H1 (cell line): ENCODE measurements at regions not wholly inside any gene's neighbourhood (a gene's known extent, or its start where the extent isn't known, plus 50 kb on each side); places are given as distances from the start of the nearest gene placed in this dataset.

Source experiments
- CTCF ChIA-PET: fragments of 300-600 bp; sonication (Branson Sonifier 250); formaldehyde crosslinking; loops from one replicate; lab custom pipeline; 2021; ENCODE audit not compliant: partially characterized antibody; lab: Charles Lee
- POLR2A ChIA-PET: fragments of 300-600 bp; sonication (Branson Sonifier 250); formaldehyde crosslinking; loops from one replicate; lab custom pipeline; 2021; ENCODE audit warnings: inconsistent platforms; ENCODE audit not compliant: partially characterized antibody; lab: Charles Lee
- DNase-seq, 2 experiments: peaks; one replicate each; pipeline versions ENCODE4 v3.0.0 to v3.0.0-alpha.2; 2010 to 2022; ENCODE audit warnings: low spot score in 2 of 2, low read depth in 1 of 2, mixed read lengths in 1 of 2
- FAIRE-seq: peaks from 2 replicates; lab custom pipeline; 2011; peaks lifted over from hg19 to GRCh38; lab: Jason Lieb, UNC
- H2AFZ ChIP-seq: 2 replicates; pipeline ENCODE4 v1.8.1; 2012; ENCODE audit warnings: low read length, inconsistent platforms
- H2AK5ac ChIP-seq: 2 replicates; pipeline ENCODE4 v1.6.1; 2013; ENCODE audit warnings: low read depth, low read length
- H2BK120ac ChIP-seq: replicated peaks from 2 replicates; pipeline ENCODE3; 2013; ENCODE audit warnings: low read depth, low read length, inconsistent platforms
- H2BK12ac ChIP-seq: 2 replicates; pipeline ENCODE4 v1.6.1; 2013; ENCODE audit warnings: low read depth, low read length
- H2BK15ac ChIP-seq: 2 replicates; pipeline ENCODE4 v1.6.1; 2013; ENCODE audit warnings: low read length
- H2BK20ac ChIP-seq: 2 replicates; pipeline ENCODE4 v1.6.1; 2013; ENCODE audit warnings: low read length
- H2BK5ac ChIP-seq: 2 replicates; pipeline ENCODE4 v1.6.1; 2013; ENCODE audit warnings: low read depth, low read length
- H3K14ac ChIP-seq: 2 replicates; pipeline ENCODE4 v1.6.1; 2013; ENCODE audit warnings: inconsistent platforms; ENCODE audit not compliant: insufficient read length
- H3K18ac ChIP-seq: 2 replicates; pipeline ENCODE4 v1.6.1; 2013; ENCODE audit warnings: low read length; ENCODE audit errors: extremely low read depth
- H3K23ac ChIP-seq: 2 replicates; pipeline ENCODE4 v1.6.1; 2013; ENCODE audit warnings: inconsistent platforms; ENCODE audit not compliant: insufficient read length
- H3K23me2 ChIP-seq: 2 replicates; pipeline ENCODE4 v1.6.1; 2013; ENCODE audit warnings: low read depth, low read length
- H3K27ac ChIP-seq: 2 replicates; pipeline ENCODE4 v1.6.1; 2011; ENCODE audit warnings: low read depth, low read length, inconsistent platforms
- H3K27me3 ChIP-seq, 4 experiments: replicated peaks in 1 of 4; 1 replicate in 1 of 4; 2 replicates in 3 of 4; pipeline versions ENCODE4 v1.6.1 to v1.8.1; 2011 to 2013; ENCODE audit warnings: low read length in 3 of 4, mild to moderate bottlenecking in 3 of 4, inconsistent platforms in 2 of 4, mixed read lengths in 2 of 4, moderate library complexity in 1 of 4; ENCODE audit not compliant: control insufficient read depth in 3 of 4, insufficient read depth in 3 of 4; ENCODE audit errors: extremely low read depth in 1 of 4
- H3K36me3 ChIP-seq, 4 experiments: 2 replicates each; pipeline versions ENCODE4 v1.6.1 to v1.8.1; 2011 to 2013; ENCODE audit warnings: mild to moderate bottlenecking in 4 of 4, low read length in 3 of 4, moderate library complexity in 2 of 4, control low read depth in 1 of 4, inconsistent platforms in 1 of 4; ENCODE audit not compliant: insufficient read depth in 4 of 4, control insufficient read depth in 2 of 4
- H3K4ac ChIP-seq: replicated peaks from 2 replicates; pipeline ENCODE3; 2013; ENCODE audit warnings: low read length, low read depth, mixed read lengths, inconsistent platforms; ENCODE audit not compliant: insufficient read length
- H3K4me1 ChIP-seq, 4 experiments: replicated peaks in 1 of 4; 1 replicate in 1 of 4; 2 replicates in 3 of 4; pipeline versions ENCODE4 v1.6.1 to v1.8.1; 2011 to 2013; ENCODE audit warnings: low read length in 3 of 4, inconsistent platforms in 2 of 4, mixed read lengths in 1 of 4; ENCODE audit not compliant: insufficient read depth in 4 of 4, control insufficient read depth in 3 of 4
- H3K4me2 ChIP-seq, 2 experiments: 2 replicates each; pipeline versions ENCODE4 v1.6.1 to v1.8.1; 2011 to 2013; ENCODE audit warnings: low read depth in 2 of 2, low read length in 2 of 2, control low read depth in 1 of 2, inconsistent platforms in 1 of 2, mild to moderate bottlenecking in 1 of 2; ENCODE audit not compliant: insufficient read depth in 1 of 2
- H3K4me3 ChIP-seq, 4 experiments: fragments of 200-600, 300-600 bp in 1 of 4; sonication (generic), shearing (Covaris generic), sonication (Bioruptor Twin) in 1 of 4; 2 replicates each; pipeline versions ENCODE4 v1.5.1 to v1.8.1; 2011 to 2016; ENCODE audit warnings: low read length in 4 of 4, low read depth in 3 of 4, control low read depth in 2 of 4, inconsistent platforms in 2 of 4, mild to moderate bottlenecking in 2 of 4, mixed read lengths in 1 of 4, moderate library complexity in 1 of 4; ENCODE audit not compliant: insufficient read depth in 2 of 4; ENCODE audit errors: extremely low read depth in 1 of 4
- H3K56ac ChIP-seq: replicated peaks from 2 replicates; pipeline ENCODE3; 2013; ENCODE audit warnings: low read depth, mild to moderate bottlenecking, mixed read lengths, low read length, inconsistent platforms; ENCODE audit not compliant: insufficient read length
- H3K79me1 ChIP-seq: 2 replicates; pipeline ENCODE4 v1.6.1; 2013; ENCODE audit warnings: low read depth, low read length, control low read depth
- H3K79me2 ChIP-seq, 2 experiments: 2 replicates each; pipeline versions ENCODE4 v1.6.1 to v1.8.1; 2012 to 2013; ENCODE audit warnings: low read length in 2 of 2, mild to moderate bottlenecking in 2 of 2, inconsistent platforms in 1 of 2; ENCODE audit not compliant: insufficient read depth in 2 of 2, control insufficient read depth in 1 of 2
- H3K9ac ChIP-seq, 4 experiments: replicated peaks in 1 of 4; 1 replicate in 1 of 4; 2 replicates in 3 of 4; pipeline versions ENCODE4 v1.6.1 to v1.8.1; 2011 to 2013; ENCODE audit warnings: low read depth in 3 of 4, low read length in 3 of 4, control low read depth in 2 of 4, mild to moderate bottlenecking in 2 of 4, moderate library complexity in 2 of 4, inconsistent platforms in 1 of 4; ENCODE audit errors: extremely low read depth in 1 of 4
- H3K9me3 ChIP-seq, 2 experiments: 2 replicates each; pipeline versions ENCODE4 v1.6.1 to v1.8.1; 2012 to 2013; ENCODE audit warnings: mild to moderate bottlenecking in 2 of 2, moderate library complexity in 2 of 2, control low read depth in 1 of 2, inconsistent platforms in 1 of 2, low read depth in 1 of 2, low read length in 1 of 2, mixed read lengths in 1 of 2; ENCODE audit not compliant: insufficient read depth in 2 of 2
- H4K20me1 ChIP-seq, 2 experiments: replicated peaks in 1 of 2; 2 replicates each; pipeline versions ENCODE3 to v1.8.1; 2011 to 2013; ENCODE audit warnings: inconsistent platforms in 2 of 2, low read length in 2 of 2, mild to moderate bottlenecking in 1 of 2; ENCODE audit not compliant: insufficient read depth in 2 of 2, control insufficient read depth in 1 of 2
- H4K5ac ChIP-seq: 2 replicates; pipeline ENCODE4 v1.6.1; 2013; ENCODE audit warnings: low read length, low read depth, mixed read lengths, inconsistent platforms; ENCODE audit not compliant: insufficient read length
- H4K8ac ChIP-seq: 2 replicates; pipeline ENCODE4 v1.8.0; 2013; ENCODE audit warnings: mild to moderate bottlenecking, moderate library complexity, low read length, inconsistent platforms; ENCODE audit not compliant: insufficient read depth; ENCODE audit errors: extremely low read depth
- H4K91ac ChIP-seq: replicated peaks from 2 replicates; pipeline ENCODE3; 2013; ENCODE audit warnings: low read length, mixed read lengths, inconsistent platforms; ENCODE audit not compliant: insufficient read length
- BRCA1 ChIP-seq: IDR thresholded peaks from 2 replicates; pipeline ENCODE4 v1.6.1; 2012; ENCODE audit warnings: low read depth, low read length, improper control_type of control experiment
- CREB1 ChIP-seq: IDR thresholded peaks from 2 replicates; pipeline ENCODE4 v1.6.1; 2012; ENCODE audit warnings: inconsistent platforms
- HDAC2 ChIP-seq, 2 experiments: fragments of 300-600 bp in 1 of 2; sonication (generic) in 1 of 2; IDR thresholded peaks; 2 replicates each; pipeline ENCODE4 v1.6.1; 2011 to 2012; ENCODE audit warnings: low read depth in 2 of 2, low read length in 2 of 2, mild to moderate bottlenecking in 2 of 2, moderate library complexity in 2 of 2, borderline replicate concordance in 1 of 2, inconsistent platforms in 1 of 2
- JUN ChIP-seq: IDR thresholded peaks from 2 replicates; pipeline ENCODE4 v1.6.1; 2011; ENCODE audit warnings: low read depth, mild to moderate bottlenecking, improper control_type of control experiment, low read length
- JUND ChIP-seq: IDR thresholded peaks from 2 replicates; pipeline ENCODE4 v1.6.1; 2011; ENCODE audit warnings: mild to moderate bottlenecking, improper control_type of control experiment, low read length
- KDM4A ChIP-seq: IDR thresholded peaks from one replicate; pipeline ENCODE4 v1.7.1; 2012; ENCODE audit warnings: low read depth, mild to moderate bottlenecking, moderate library complexity, low read length, inconsistent platforms; ENCODE audit not compliant: severe bottlenecking
- RFX5 ChIP-seq: IDR thresholded peaks from 2 replicates; pipeline ENCODE4 v1.6.1; 2011; ENCODE audit warnings: low read depth, low read length, improper control_type of control experiment, borderline replicate concordance
- SIX5 ChIP-seq: IDR thresholded peaks from 2 replicates; pipeline ENCODE4 v1.6.1; 2011; ENCODE audit warnings: mild to moderate bottlenecking, low read depth, low read length
- SP1 ChIP-seq: IDR thresholded peaks from 2 replicates; pipeline ENCODE4 v1.6.1; 2011; ENCODE audit warnings: low read depth, low read length
- SRF ChIP-seq: IDR thresholded peaks from 2 replicates; pipeline ENCODE4 v1.6.1; 2011; ENCODE audit warnings: mild to moderate bottlenecking, low read depth, low read length, moderate library complexity
- TAF1 ChIP-seq: IDR thresholded peaks from 2 replicates; pipeline ENCODE4 v1.6.1; 2011; ENCODE audit warnings: mild to moderate bottlenecking, low read depth, low read length
- TAF7 ChIP-seq: optimal IDR thresholded peaks from 2 replicates; pipeline ENCODE3; 2011; ENCODE audit warnings: low read depth, mild to moderate bottlenecking, inconsistent platforms, low read length, moderate library complexity, borderline replicate concordance
- TBP ChIP-seq: IDR thresholded peaks from 2 replicates; pipeline ENCODE4 v1.6.1; 2011; ENCODE audit warnings: low read depth, low read length, improper control_type of control experiment
- TCF12 ChIP-seq: IDR thresholded peaks from 2 replicates; pipeline ENCODE4 v1.6.1; 2011; ENCODE audit warnings: low read depth, mild to moderate bottlenecking, low read length
- TEAD4 ChIP-seq: IDR thresholded peaks from 2 replicates; pipeline ENCODE4 v1.6.1; 2012; ENCODE audit warnings: low read depth, low read length, inconsistent platforms, mixed read lengths
- WGBS, 2 experiments: shearing (Covaris generic) in 1 of 2; methylation state at CpG; one replicate each; pipeline versions ENCODE4 v1.1.6 to v1.1.7; 2013 to 2015; ENCODE audit warnings: low lambda C conversion rate in 2 of 2, mixed read lengths in 2 of 2, inconsistent platforms in 1 of 2, low coverage in 1 of 2, missing lambda C conversion rate in 1 of 2; ENCODE audit not compliant: insufficient replicate concordance in 2 of 2, insufficient coverage in 1 of 2, insufficient read length in 1 of 2; ENCODE audit errors: extremely low coverage in 1 of 2, missing lambda C conversion rate in 1 of 2; 5-methylcytosine and 5-hydroxymethylcytosine counted together

DNA sequence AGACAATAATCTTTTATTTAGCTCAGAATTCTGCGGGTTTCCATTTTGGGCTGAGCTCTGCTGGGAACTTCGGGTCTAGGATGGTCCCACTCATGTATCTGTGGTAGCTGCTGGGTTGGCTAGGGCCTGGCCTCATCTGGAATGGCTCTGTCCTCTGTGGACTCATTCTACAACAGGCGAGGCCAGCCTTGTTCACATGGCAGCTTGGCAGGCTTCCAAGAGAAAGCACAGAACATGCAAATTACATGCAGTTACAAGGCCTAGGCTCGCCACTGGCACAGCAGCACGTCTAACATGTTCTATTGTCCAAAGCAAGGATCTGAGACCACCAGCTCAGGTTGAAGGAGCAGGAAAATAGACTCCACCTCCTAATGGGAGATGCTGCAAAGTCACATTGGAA lies 431.4 kb downstream of the PDCD6IP start:
- no peak overlapping the region for H2BK20ac ChIP-seq
- H3K36me3 ChIP-seq: no peaks in the 10 kb centered on the region
- CTCF ChIA-PET: interaction anchor here (0.7 kb wide), 1 partner anchor 83 kb away, joined by 4 read pairs; no protein-coding TSS in a partner anchor
- H3K18ac ChIP-seq: no peak overlapping the region
- H4K91ac ChIP-seq: no peak overlapping the region
- H2AFZ ChIP-seq: 0 out of 2 replicates have a peak overlapping the region, but pooled peaks have one; percentile 44
- no peak overlapping the region for H2BK15ac ChIP-seq
- no peak overlapping the region for H3K9ac ChIP-seq
- H4K20me1 ChIP-seq: no peaks in the 10 kb centered on the region
- no peak overlapping the region for H3K56ac ChIP-seq
- H2BK120ac ChIP-seq: no peak overlapping the region
- H3K23me2 ChIP-seq: no peaks in the 10 kb centered on the region
- H2BK5ac ChIP-seq: no peak overlapping the region
- WGBS, 2 experiments: 84% methylated on average over 5 of the region's 5 CpGs; no CpG with 5 or more reads in 1 of the 2 experiments
- H3K4me3 ChIP-seq: no peak overlapping the region
- no peak for DNase-seq
- H3K27ac ChIP-seq: no peak overlapping the region
- no peak overlapping the region for H4K5ac ChIP-seq
- H4K8ac ChIP-seq: no peak overlapping the region
- no peaks in the 10 kb centered on the region for H3K79me1 ChIP-seq
- H2AK5ac ChIP-seq: no peak overlapping the region
- TF ChIP-seq TBP (no peak), SRF (no peak), KDM4A (no peak), JUND (no peak), BRCA1 (no peak), TAF1 (no peak), JUN (no peak), TCF12 (no peak), CREB1 (no peak), SP1 (no peak), RFX5 (no peak), TEAD4 (no peak), HDAC2 (IDR thresholded peaks at IDR 0.05; ENCODE audit: borderline replicate concordance in 1 of 2, low read depth in 2 of 2, low read length in 2 of 2) (no peak), TAF7 (no peak), SIX5 (no peak)
- POLR2A ChIA-PET: no interaction called here
- H3K79me2 ChIP-seq: no peaks in the 10 kb centered on the region
- no peak overlapping the region for H2BK12ac ChIP-seq
- no peak for FAIRE-seq
- no peak overlapping the region for H3K4ac ChIP-seq
- H3K4me2 ChIP-seq: no peak overlapping the region
- H3K27me3 ChIP-seq: no peaks in the 10 kb centered on the region
- no peaks in the 10 kb centered on the region for H3K4me1 ChIP-seq
- H3K23ac ChIP-seq: no peak overlapping the region
- no peaks in the 10 kb centered on the region for H3K9me3 ChIP-seq
- H3K14ac ChIP-seq: no peak overlapping the region
